Mucosa of gallbladder (tissue), 1 donor: ENCODE measurements at regions not wholly inside any gene's neighbourhood (a gene's known extent, or its start where the extent isn't known, plus 50 kb on each side); places are given as distances from the start of the nearest gene placed in this dataset.
"Not testable (repeated sequence)": the region's sequence is repeated elsewhere in the genome, so short reads cannot be mapped to it uniquely, and the experiment has no call there.

ENCODE experiments used
- DNase-seq: peaks from one replicate; pipeline ENCODE4 v3.0.0-alpha.2; 2020; ENCODE audit warnings: low spot score
- donor health status: DM: no; HTN: no; CAD: no.

GRCh38 chrX:123788193-123788592 lies 55.3 kb upstream of the THOC2 start:
- DNase-seq: not testable (repeated sequence)

- no peak for DNase-seq
Measured at GRCh38 chrX:123788744-123789143, 55.9 kb upstream of the THOC2 start.

- no peak for DNase-seq
Measured at GRCh38 chrX:123797543-123798447, 62.1 kb upstream of the XIAP start.

- DNase-seq: not testable (repeated sequence)
Measured at GRCh38 chrX:123798706-123799430, 61.0 kb upstream of the XIAP start.

GRCh38 chrX:123801901-123802300 lies 58.0 kb upstream of the XIAP start:
- no peak for DNase-seq

GRCh38 chrX:123803331-123803983 lies 56.4 kb upstream of the XIAP start:
- peak; percentile 70 for DNase-seq

GRCh38 chrX:123803984-123804365 lies 55.9 kb upstream of the XIAP start:
- not testable (repeated sequence) for DNase-seq

- DNase-seq: no peak
Measured at GRCh38 chrX:123807835-123808416, 51.9 kb upstream of the XIAP start.

GRCh38 chrX:123809854-123810375 lies 49.9 kb upstream of the XIAP start:
- no peak for DNase-seq
